PC-3 (cell line): ENCODE measurements at regions not wholly inside any gene's neighbourhood (a gene's known extent, or its start where the extent isn't known, plus 50 kb on each side); places are given as distances from the start of the nearest gene placed in this dataset.

ENCODE experiments used
- ATAC-seq: fragments of 200-7000 bp; cut with Tn5 transposase; 2 replicates; pipeline ENCODE4 v1.9.1; 2020; ENCODE audit warnings: mild to moderate bottlenecking, moderate library complexity
- BruUV-seq: library from RNA; stranded (reverse); fragments of 400-500 nt; replicated peaks from 2 replicates; lab custom pipeline; 2021; lab: Mats Ljungman, UMichigan
- CTCF ChIA-PET: fragments of 300-600 bp; sonication (Branson Sonifier 250); formaldehyde crosslinking; loops from one replicate; lab custom pipeline; 2022; ENCODE audit warnings: antibody characterized with exemption; lab: Charles Lee
- POLR2A ChIA-PET: fragments of 300-600 bp; sonication (Branson Sonifier 250); formaldehyde crosslinking; loops from one replicate; lab custom pipeline; 2022; ENCODE audit warnings: antibody characterized with exemption; ENCODE audit not compliant: unreplicated experiment; lab: Charles Lee
- DNase-seq: peaks from one replicate; pipeline ENCODE4 v3.0.0-alpha.2; 2015
- H2AFZ ChIP-seq: fragments of 300-600 bp; sonication (generic); 2 replicates; pipeline ENCODE4 v1.6.0; 2016; ENCODE audit warnings: antibody characterized with exemption, low read length
- H3F3A ChIP-seq: fragments of 300-600 bp; sonication (generic); one replicate; pipeline ENCODE4 v1.6.0; 2017; ENCODE audit warnings: antibody characterized with exemption, low read length, control low read depth, mild to moderate bottlenecking; ENCODE audit not compliant: unreplicated experiment
- H3K27ac ChIP-seq: fragments of 300-600 bp; sonication (generic); 2 replicates; pipeline ENCODE4 v1.5.1; 2016; ENCODE audit warnings: mild to moderate bottlenecking, low read length
- H3K27me3 ChIP-seq: fragments of 300-600 bp; sonication (generic); 2 replicates; pipeline ENCODE4 v1.6.1; 2016; ENCODE audit warnings: low read length, mixed read lengths
- H3K36me3 ChIP-seq: fragments of 300-600 bp; sonication (generic); 2 replicates; pipeline ENCODE4 v1.6.1; 2016; ENCODE audit warnings: low read depth, mixed run types, low read length, mixed read lengths
- H3K4me1 ChIP-seq: fragments of 300-600 bp; sonication (generic); 2 replicates; pipeline ENCODE4 v1.5.1; 2016; ENCODE audit warnings: low read length; ENCODE audit not compliant: insufficient read depth
- H3K4me2 ChIP-seq: fragments of 300-600 bp; sonication (generic); 2 replicates; pipeline ENCODE4 v1.6.0; 2016; ENCODE audit warnings: low read length
- H3K4me3 ChIP-seq: fragments of 300-600 bp; sonication (generic); 2 replicates; pipeline ENCODE4 v1.5.1; 2016; ENCODE audit warnings: mild to moderate bottlenecking, low read length, mixed read lengths
- H3K79me2 ChIP-seq: fragments of 300-600 bp; sonication (generic); 2 replicates; pipeline ENCODE4 v1.6.1; 2017; ENCODE audit warnings: low read length, mixed read lengths
- H3K9ac ChIP-seq: fragments of 300-600 bp; sonication (generic); 2 replicates; pipeline ENCODE4 v1.6.0; 2016; ENCODE audit warnings: mild to moderate bottlenecking, low read length
- H3K9me2 ChIP-seq: fragments of 300-600 bp; sonication (generic); replicated peaks from 2 replicates; pipeline ENCODE4 v1.6.1; 2016; ENCODE audit warnings: mixed run types, low read length, mixed read lengths
- H3K9me3 ChIP-seq: fragments of 300-600 bp; sonication (generic); 2 replicates; pipeline ENCODE4 v1.6.1; 2016; ENCODE audit warnings: low read length, mixed read lengths
- H4K20me1 ChIP-seq: fragments of 300-600 bp; sonication (generic); 2 replicates; pipeline ENCODE4 v1.6.1; 2016; ENCODE audit warnings: low read length, mixed read lengths
- EZH2 ChIP-seq: fragments of 300-600 bp; sonication (generic); IDR thresholded peaks from one replicate; pipeline ENCODE4 v1.6.1; 2017; ENCODE audit warnings: antibody characterized with exemption, mild to moderate bottlenecking, low read length; ENCODE audit not compliant: unreplicated experiment
- EZH2phosphoT487 ChIP-seq: fragments of 300-600 bp; sonication (generic); IDR thresholded peaks from 2 replicates; pipeline ENCODE4 v1.6.1; 2018; ENCODE audit warnings: mild to moderate bottlenecking, antibody characterized with exemption, low read length, borderline replicate concordance
- intact Hi-C: fragments of 100-400 bp; cut with micrococcal nuclease; formaldehyde crosslinking; loops from 2 replicates; pipeline ENCODE4 v1.9.0; 2023
- TF ChIP-seq, protein P1 (sequence below): fragments of 300-600 bp; sonication (generic); conservative IDR thresholded peaks from 2 replicates; pipeline ENCODE4 v1.5.1; 2017; ENCODE audit warnings: antibody characterized with exemption, low read depth, mild to moderate bottlenecking, low read length

GRCh38 chr15:70306582-70306981 is 208.9 kb upstream of the TLE3 start:
- no peak for TF ChIP-seq EZH2phosphoT487
- TF ChIP-seq EZH2, result no peak
- TF ChIP-seq, protein P1, sequence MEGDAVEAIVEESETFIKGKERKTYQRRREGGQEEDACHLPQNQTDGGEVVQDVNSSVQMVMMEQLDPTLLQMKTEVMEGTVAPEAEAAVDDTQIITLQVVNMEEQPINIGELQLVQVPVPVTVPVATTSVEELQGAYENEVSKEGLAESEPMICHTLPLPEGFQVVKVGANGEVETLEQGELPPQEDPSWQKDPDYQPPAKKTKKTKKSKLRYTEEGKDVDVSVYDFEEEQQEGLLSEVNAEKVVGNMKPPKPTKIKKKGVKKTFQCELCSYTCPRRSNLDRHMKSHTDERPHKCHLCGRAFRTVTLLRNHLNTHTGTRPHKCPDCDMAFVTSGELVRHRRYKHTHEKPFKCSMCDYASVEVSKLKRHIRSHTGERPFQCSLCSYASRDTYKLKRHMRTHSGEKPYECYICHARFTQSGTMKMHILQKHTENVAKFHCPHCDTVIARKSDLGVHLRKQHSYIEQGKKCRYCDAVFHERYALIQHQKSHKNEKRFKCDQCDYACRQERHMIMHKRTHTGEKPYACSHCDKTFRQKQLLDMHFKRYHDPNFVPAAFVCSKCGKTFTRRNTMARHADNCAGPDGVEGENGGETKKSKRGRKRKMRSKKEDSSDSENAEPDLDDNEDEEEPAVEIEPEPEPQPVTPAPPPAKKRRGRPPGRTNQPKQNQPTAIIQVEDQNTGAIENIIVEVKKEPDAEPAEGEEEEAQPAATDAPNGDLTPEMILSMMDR, result no peak
- no peak overlapping the region for H3K4me3 ChIP-seq
- H3K27ac ChIP-seq, result no peak overlapping the region
- 0 out of 2 replicates have a peak, but pooled peaks cover 4% of the 10 kb centered on the region for H3K9me2 ChIP-seq
- no peaks in the 10 kb centered on the region for H3F3A ChIP-seq
- H3K9me3 ChIP-seq, result no peaks in the 10 kb centered on the region
- H3K4me1 ChIP-seq, result no peaks in the 10 kb centered on the region
- no peak overlapping the region for H3K4me2 ChIP-seq
- H4K20me1 ChIP-seq, result no peaks in the 10 kb centered on the region
- peaks cover 23% of the 10 kb centered on the region for H3K27me3 ChIP-seq
- no peaks in the 10 kb centered on the region for H3K79me2 ChIP-seq
- no TSS peak for BruUV-seq
- ChIA-PET CTCF (interaction anchor here (0.5 kb wide), 1 partner anchor 1721 kb away, joined by 3 read pairs; no protein-coding TSS in a partner anchor), POLR2A (no interaction called here)
- ATAC-seq (no peak), DNase-seq (no peak)
- no peaks in the 10 kb centered on the region for H3K36me3 ChIP-seq
- intact Hi-C loops, result no loop called here
- no peak overlapping the region for H3K9ac ChIP-seq
- H2AFZ ChIP-seq, result no peak overlapping the region

DNA sequence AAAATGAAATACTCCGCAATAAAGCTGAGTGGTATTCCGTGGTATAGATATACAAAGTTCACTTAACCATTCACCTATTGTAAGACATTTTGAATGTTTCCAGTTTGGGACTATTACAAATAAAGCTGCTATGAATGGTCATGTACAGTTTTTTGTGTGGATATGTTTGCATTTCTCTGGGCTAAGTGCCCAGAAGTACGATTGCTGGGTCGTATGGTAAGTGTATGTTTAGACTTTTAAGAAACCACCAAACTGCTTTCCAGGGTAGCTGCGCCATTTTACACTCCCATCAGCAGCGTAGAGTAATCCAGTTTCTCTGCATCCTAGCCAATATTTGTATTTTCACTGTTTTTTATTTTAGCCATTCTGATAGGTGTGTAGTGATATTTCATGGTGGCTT is 208.4 kb upstream of the TLE3 start:
- TF ChIP-seq, protein P1, result no peak
- TF ChIP-seq EZH2phosphoT487 (no peak), EZH2 (no peak)
- no peak overlapping the region for H3K9ac ChIP-seq
- POLR2A ChIA-PET, result no interaction called here
- H3K4me1 ChIP-seq, result no peaks in the 10 kb centered on the region
- no peaks in the 10 kb centered on the region for H4K20me1 ChIP-seq
- H3K9me3 ChIP-seq, result no peaks in the 10 kb centered on the region
- peaks cover 18% of the 10 kb centered on the region for H3K27me3 ChIP-seq
- H3K4me3 ChIP-seq, result no peak overlapping the region
- CTCF ChIA-PET, result interaction anchor here (0.5 kb wide), 1 partner anchor 1721 kb away, joined by 3 read pairs; no protein-coding TSS in a partner anchor
- H3F3A ChIP-seq, result no peaks in the 10 kb centered on the region
- no peaks in the 10 kb centered on the region for H3K79me2 ChIP-seq
- no peak for ATAC-seq
- no peak for DNase-seq
- no TSS peak for BruUV-seq
- no peak overlapping the region for H2AFZ ChIP-seq
- H3K27ac ChIP-seq, result no peak overlapping the region
- H3K36me3 ChIP-seq, result no peaks in the 10 kb centered on the region
- intact Hi-C loops, result no loop called here
- 0 out of 2 replicates have a peak, but pooled peaks cover 4% of the 10 kb centered on the region for H3K9me2 ChIP-seq
- H3K4me2 ChIP-seq, result no peak overlapping the region

- H3K9ac ChIP-seq, result no peak overlapping the region
- 0 out of 2 replicates have a peak, but pooled peaks cover 3% of the 10 kb centered on the region for H3K27me3 ChIP-seq
- intact Hi-C loops, result no loop called here
- no peaks in the 10 kb centered on the region for H4K20me1 ChIP-seq
- TF ChIP-seq, protein P1, result no peak
- TF ChIP-seq EZH2 (no peak), EZH2phosphoT487 (no peak)
- POLR2A ChIA-PET, result no interaction called here
- no peaks in the 10 kb centered on the region for H3K36me3 ChIP-seq
- no peaks in the 10 kb centered on the region for H3K79me2 ChIP-seq
- no peak overlapping the region for H2AFZ ChIP-seq
- DNase-seq, result no peak
- no peak overlapping the region for H3K4me2 ChIP-seq
- no peaks in the 10 kb centered on the region for H3K9me3 ChIP-seq
- CTCF ChIA-PET, result no interaction called here
- no peak overlapping the region for H3K4me3 ChIP-seq
- H3K4me1 ChIP-seq, result no peaks in the 10 kb centered on the region
- BruUV-seq, result no TSS peak
- no peaks in the 10 kb centered on the region for H3F3A ChIP-seq
- no peak overlapping the region for H3K27ac ChIP-seq
- 0 out of 2 replicates have a peak, but pooled peaks cover 4% of the 10 kb centered on the region for H3K9me2 ChIP-seq
- ATAC-seq, result no peak
Observed at GRCh38 chr15:70303981-70304380, 206.3 kb upstream of the TLE3 start.
